NB4 (cell line): ENCODE measurements at regions not wholly inside any gene's neighbourhood (a gene's known extent, or its start where the extent isn't known, plus 50 kb on each side); places are given as distances from the start of the nearest gene placed in this dataset.

Experiments used
- MAX ChIP-seq: IDR thresholded peaks from 2 replicates; pipeline ENCODE4 v1.6.1; 2011; ENCODE audit warnings: low read depth, low read length
- MYC ChIP-seq: IDR thresholded peaks from 2 replicates; pipeline ENCODE4 v1.6.1; 2011; ENCODE audit warnings: low read depth, low read length
- POLR2A ChIP-seq: IDR thresholded peaks from 2 replicates; pipeline ENCODE4 v1.6.1; 2011; ENCODE audit warnings: mild to moderate bottlenecking; ENCODE audit not compliant: insufficient read length; ENCODE audit errors: extremely low read depth
- TF ChIP-seq, protein P1 (sequence below): IDR thresholded peaks from one replicate; pipeline ENCODE4 v1.5.1; 2012; ENCODE audit warnings: low read depth, low read length

DNA sequence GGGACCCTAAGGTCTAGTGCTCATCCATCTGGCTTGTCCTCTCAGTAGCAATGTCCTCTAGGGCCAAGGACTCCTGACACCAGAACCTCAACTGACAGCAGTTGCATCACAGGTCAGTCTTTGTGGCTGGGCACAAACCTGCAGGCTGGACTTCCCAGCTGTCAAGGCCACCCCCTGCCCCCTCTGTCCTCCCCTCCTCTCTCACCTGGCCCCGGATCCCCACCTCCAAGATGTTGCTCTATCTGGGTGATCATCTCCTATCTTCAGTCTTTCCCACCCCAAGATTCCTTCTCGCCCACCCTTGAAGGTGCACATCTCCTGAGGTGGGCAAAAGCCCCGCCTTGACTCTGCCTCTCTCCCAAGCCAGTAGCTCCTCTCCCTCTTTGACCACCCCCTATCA is 131.8 kb upstream of the SRSF6 start:
- TF ChIP-seq, protein P1, sequence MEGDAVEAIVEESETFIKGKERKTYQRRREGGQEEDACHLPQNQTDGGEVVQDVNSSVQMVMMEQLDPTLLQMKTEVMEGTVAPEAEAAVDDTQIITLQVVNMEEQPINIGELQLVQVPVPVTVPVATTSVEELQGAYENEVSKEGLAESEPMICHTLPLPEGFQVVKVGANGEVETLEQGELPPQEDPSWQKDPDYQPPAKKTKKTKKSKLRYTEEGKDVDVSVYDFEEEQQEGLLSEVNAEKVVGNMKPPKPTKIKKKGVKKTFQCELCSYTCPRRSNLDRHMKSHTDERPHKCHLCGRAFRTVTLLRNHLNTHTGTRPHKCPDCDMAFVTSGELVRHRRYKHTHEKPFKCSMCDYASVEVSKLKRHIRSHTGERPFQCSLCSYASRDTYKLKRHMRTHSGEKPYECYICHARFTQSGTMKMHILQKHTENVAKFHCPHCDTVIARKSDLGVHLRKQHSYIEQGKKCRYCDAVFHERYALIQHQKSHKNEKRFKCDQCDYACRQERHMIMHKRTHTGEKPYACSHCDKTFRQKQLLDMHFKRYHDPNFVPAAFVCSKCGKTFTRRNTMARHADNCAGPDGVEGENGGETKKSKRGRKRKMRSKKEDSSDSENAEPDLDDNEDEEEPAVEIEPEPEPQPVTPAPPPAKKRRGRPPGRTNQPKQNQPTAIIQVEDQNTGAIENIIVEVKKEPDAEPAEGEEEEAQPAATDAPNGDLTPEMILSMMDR: no peak
- TF ChIP-seq MYC (no peak), MAX (no peak), POLR2A (no peak)
